ENCODE measurements at regions not wholly inside any gene's neighbourhood (a gene's known extent, or its start where the extent isn't known, plus 50 kb on each side); places are given as distances from the start of the nearest gene placed in this dataset.

DNA sequence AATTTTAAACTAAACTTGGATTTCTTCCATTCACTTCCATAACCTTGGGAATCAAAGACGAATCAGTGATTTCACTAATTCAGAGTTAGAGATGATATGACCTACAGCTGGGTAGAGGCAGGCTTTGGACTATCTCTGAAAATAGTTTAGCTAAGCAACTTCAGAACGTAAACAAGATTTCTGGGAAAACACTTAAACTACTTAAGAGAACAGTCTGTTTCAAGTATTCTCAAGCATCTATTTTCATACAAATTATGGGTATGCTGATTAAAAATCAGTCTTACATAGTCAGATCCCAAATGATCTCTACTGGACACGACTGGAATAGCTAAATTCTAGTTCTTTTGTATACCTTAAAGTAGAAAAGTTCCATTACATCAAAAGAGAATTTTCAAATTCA lies 179.9 kb downstream of the PLCE1 start:
- H3K9me3 ChIP-seq (ENCODE audit: control insufficient read depth in 5 of 5, low read length in 5 of 5): no peaks in the 10 kb centered on the region
- peaks cover 0 to 6% (median 2%) of the 10 kb centered on the region in 5 donors for H3K36me3 ChIP-seq (ENCODE audit: control insufficient read depth in 5 of 5, insufficient read depth in 5 of 5, low read length in 5 of 5)
- H3K9ac ChIP-seq (ENCODE audit: low read length in 5 of 5): no peak overlapping the region
- no peaks in the 10 kb centered on the region for H3K27me3 ChIP-seq (ENCODE audit: control insufficient read depth in 5 of 5, insufficient read depth in 4 of 5, low read length in 5 of 5)
- H3K4me1 ChIP-seq (ENCODE audit: control insufficient read depth in 5 of 5, insufficient read depth in 5 of 5, low read length in 5 of 5): no peaks in the 10 kb centered on the region
- no peak overlapping the region for H3K27ac ChIP-seq (ENCODE audit: low read depth, low read length)
- no peak overlapping the region for H3K4me3 ChIP-seq (ENCODE audit: low read depth in 1 of 5, low read length in 5 of 5)

- peaks cover 0 to 6% (median 2%) of the 10 kb centered on the region in 5 donors for H3K36me3 ChIP-seq (ENCODE audit: control insufficient read depth in 5 of 5, insufficient read depth in 5 of 5, low read length in 5 of 5)
- H3K9ac ChIP-seq (ENCODE audit: low read length in 5 of 5): no peak overlapping the region
- no peaks in the 10 kb centered on the region for H3K27me3 ChIP-seq (ENCODE audit: control insufficient read depth in 5 of 5, insufficient read depth in 4 of 5, low read length in 5 of 5)
- no peaks in the 10 kb centered on the region for H3K4me1 ChIP-seq (ENCODE audit: control insufficient read depth in 5 of 5, insufficient read depth in 5 of 5, low read length in 5 of 5)
- H3K4me3 ChIP-seq (ENCODE audit: low read depth in 1 of 5, low read length in 5 of 5): no peak overlapping the region
- no peaks in the 10 kb centered on the region for H3K9me3 ChIP-seq (ENCODE audit: control insufficient read depth in 5 of 5, low read length in 5 of 5)
- no peak overlapping the region for H3K27ac ChIP-seq (ENCODE audit: low read depth, low read length)
Measured at GRCh38 chr10:94174838-94175237, 181.1 kb downstream of the PLCE1 start.

GRCh38 chr10:94178475-94179253 lies 184.1 kb downstream of the NOC3L start:
- H3K27ac ChIP-seq (ENCODE audit: low read depth, low read length): no peak overlapping the region
- H3K9me3 ChIP-seq (ENCODE audit: control insufficient read depth in 5 of 5, low read length in 5 of 5): no peaks in the 10 kb centered on the region
- H3K9ac ChIP-seq (ENCODE audit: low read length in 5 of 5): no peak overlapping the region
- H3K36me3 ChIP-seq (ENCODE audit: control insufficient read depth in 5 of 5, insufficient read depth in 5 of 5, low read length in 5 of 5): no peaks in the 10 kb centered on the region
- H3K4me3 ChIP-seq (ENCODE audit: low read depth in 1 of 5, low read length in 5 of 5): no peak overlapping the region
- H3K27me3 ChIP-seq (ENCODE audit: control insufficient read depth in 5 of 5, insufficient read depth in 4 of 5, low read length in 5 of 5): no peaks in the 10 kb centered on the region
- H3K4me1 ChIP-seq (ENCODE audit: control insufficient read depth in 5 of 5, insufficient read depth in 5 of 5, low read length in 5 of 5): no peaks in the 10 kb centered on the region

GRCh38 chr10:94180576-94180975 lies 182.2 kb downstream of the NOC3L start:
- H3K9ac ChIP-seq (ENCODE audit: low read length in 5 of 5): no peak overlapping the region
- no peaks in the 10 kb centered on the region for H3K4me1 ChIP-seq (ENCODE audit: control insufficient read depth in 5 of 5, insufficient read depth in 5 of 5, low read length in 5 of 5)
- no peaks in the 10 kb centered on the region for H3K27me3 ChIP-seq (ENCODE audit: control insufficient read depth in 5 of 5, insufficient read depth in 4 of 5, low read length in 5 of 5)
- H3K27ac ChIP-seq (ENCODE audit: low read depth, low read length): no peak overlapping the region
- no peaks in the 10 kb centered on the region for H3K36me3 ChIP-seq (ENCODE audit: control insufficient read depth in 5 of 5, insufficient read depth in 5 of 5, low read length in 5 of 5)
- H3K9me3 ChIP-seq (ENCODE audit: control insufficient read depth in 5 of 5, low read length in 5 of 5): no peaks in the 10 kb centered on the region
- H3K4me3 ChIP-seq (ENCODE audit: low read depth in 1 of 5, low read length in 5 of 5): no peak overlapping the region

GRCh38 chr10:94183666-94184264 lies 179.0 kb downstream of the NOC3L start:
- H3K4me1 ChIP-seq (ENCODE audit: control insufficient read depth in 5 of 5, insufficient read depth in 5 of 5, low read length in 5 of 5): no peaks in the 10 kb centered on the region
- no peaks in the 10 kb centered on the region for H3K27me3 ChIP-seq (ENCODE audit: control insufficient read depth in 5 of 5, insufficient read depth in 4 of 5, low read length in 5 of 5)
- H3K27ac ChIP-seq (ENCODE audit: low read depth, low read length): no peak overlapping the region
- no peaks in the 10 kb centered on the region for H3K9me3 ChIP-seq (ENCODE audit: control insufficient read depth in 5 of 5, low read length in 5 of 5)
- H3K4me3 ChIP-seq (ENCODE audit: low read depth in 1 of 5, low read length in 5 of 5): no peak overlapping the region
- H3K36me3 ChIP-seq (ENCODE audit: control insufficient read depth in 5 of 5, insufficient read depth in 5 of 5, low read length in 5 of 5): no peaks in the 10 kb centered on the region
- H3K9ac ChIP-seq (ENCODE audit: low read length in 5 of 5): no peak overlapping the region

DNA sequence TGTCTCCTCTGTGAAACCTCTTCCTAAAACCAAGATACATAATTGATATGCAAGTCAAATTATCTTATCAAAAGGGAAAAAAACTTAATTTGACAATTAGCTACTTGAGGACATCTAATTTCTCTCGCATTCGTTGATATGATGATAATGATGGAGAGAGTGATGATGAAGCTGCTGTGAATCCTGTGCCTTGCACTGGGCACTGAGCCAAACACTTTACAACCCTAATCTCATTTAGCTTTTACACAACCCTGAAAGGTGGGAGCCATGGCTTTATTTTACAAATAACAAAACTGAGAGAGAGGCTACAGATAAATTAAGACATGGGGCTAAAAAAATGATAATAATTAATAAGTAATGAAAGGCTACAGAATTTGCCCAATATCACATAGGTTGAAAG lies 176.0 kb downstream of the NOC3L start:
- H3K4me1 ChIP-seq (ENCODE audit: control insufficient read depth in 5 of 5, insufficient read depth in 5 of 5, low read length in 5 of 5): no peaks in the 10 kb centered on the region
- H3K27ac ChIP-seq (ENCODE audit: low read depth, low read length): no peak overlapping the region
- H3K9ac ChIP-seq (ENCODE audit: low read length in 5 of 5): no peak overlapping the region
- no peaks in the 10 kb centered on the region for H3K36me3 ChIP-seq (ENCODE audit: control insufficient read depth in 5 of 5, insufficient read depth in 5 of 5, low read length in 5 of 5)
- H3K27me3 ChIP-seq (ENCODE audit: control insufficient read depth in 5 of 5, insufficient read depth in 4 of 5, low read length in 5 of 5): no peaks in the 10 kb centered on the region
- H3K4me3 ChIP-seq (ENCODE audit: low read depth in 1 of 5, low read length in 5 of 5): no peak overlapping the region
- no peaks in the 10 kb centered on the region for H3K9me3 ChIP-seq (ENCODE audit: control insufficient read depth in 5 of 5, low read length in 5 of 5)

- no peaks in the 10 kb centered on the region for H3K36me3 ChIP-seq (ENCODE audit: control insufficient read depth in 5 of 5, insufficient read depth in 5 of 5, low read length in 5 of 5)
- H3K9me3 ChIP-seq (ENCODE audit: control insufficient read depth in 5 of 5, low read length in 5 of 5): no peaks in the 10 kb centered on the region
- H3K4me1 ChIP-seq (ENCODE audit: control insufficient read depth in 5 of 5, insufficient read depth in 5 of 5, low read length in 5 of 5): peaks cover 0 to 15% (median 8%) of the 10 kb centered on the region in 5 donors
- no peak overlapping the region for H3K27ac ChIP-seq (ENCODE audit: low read depth, low read length)
- no peaks in the 10 kb centered on the region for H3K27me3 ChIP-seq (ENCODE audit: control insufficient read depth in 5 of 5, insufficient read depth in 4 of 5, low read length in 5 of 5)
- H3K4me3 ChIP-seq (ENCODE audit: low read depth in 1 of 5, low read length in 5 of 5): no peak overlapping the region
- no peak overlapping the region for H3K9ac ChIP-seq (ENCODE audit: low read length in 5 of 5)
Measured at GRCh38 chr10:94192333-94192732, 170.4 kb downstream of the NOC3L start.

DNA sequence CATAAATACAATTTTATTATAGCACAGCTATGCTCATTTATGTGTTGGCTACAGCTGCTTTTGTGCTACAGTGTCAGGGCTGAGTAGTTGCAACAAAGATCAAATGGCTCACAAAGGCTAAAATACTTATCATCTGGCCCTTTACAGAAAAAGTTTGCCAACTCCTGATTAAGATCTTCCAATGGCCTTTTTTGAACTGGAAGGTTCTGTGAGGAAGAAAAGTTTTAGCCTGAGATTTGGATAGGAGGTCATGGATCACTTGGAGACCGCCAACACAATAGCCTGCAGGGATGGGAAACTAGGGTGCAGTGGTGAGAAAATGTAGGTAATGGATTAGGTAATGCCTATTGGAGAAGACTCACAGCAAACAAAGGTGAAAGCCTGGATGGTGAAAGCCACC lies 169.8 kb downstream of the NOC3L start:
- Histone ChIP-seq H3K9me3 (ENCODE audit: control insufficient read depth in 5 of 5, low read length in 5 of 5) (no peaks in the 10 kb centered on the region), H3K27me3 (ENCODE audit: control insufficient read depth in 5 of 5, insufficient read depth in 4 of 5, low read length in 5 of 5) (no peaks in the 10 kb centered on the region), H3K9ac (ENCODE audit: low read length in 5 of 5) (no peak overlapping the region), H3K36me3 (ENCODE audit: control insufficient read depth in 5 of 5, insufficient read depth in 5 of 5, low read length in 5 of 5) (no peaks in the 10 kb centered on the region), H3K27ac (ENCODE audit: low read depth, low read length) (no peak overlapping the region), H3K4me3 (ENCODE audit: low read depth in 1 of 5, low read length in 5 of 5) (no peak overlapping the region), H3K4me1 (ENCODE audit: control insufficient read depth in 5 of 5, insufficient read depth in 5 of 5, low read length in 5 of 5) (peaks cover 0 to 15% (median 8%) of the 10 kb centered on the region in 5 donors)

DNA sequence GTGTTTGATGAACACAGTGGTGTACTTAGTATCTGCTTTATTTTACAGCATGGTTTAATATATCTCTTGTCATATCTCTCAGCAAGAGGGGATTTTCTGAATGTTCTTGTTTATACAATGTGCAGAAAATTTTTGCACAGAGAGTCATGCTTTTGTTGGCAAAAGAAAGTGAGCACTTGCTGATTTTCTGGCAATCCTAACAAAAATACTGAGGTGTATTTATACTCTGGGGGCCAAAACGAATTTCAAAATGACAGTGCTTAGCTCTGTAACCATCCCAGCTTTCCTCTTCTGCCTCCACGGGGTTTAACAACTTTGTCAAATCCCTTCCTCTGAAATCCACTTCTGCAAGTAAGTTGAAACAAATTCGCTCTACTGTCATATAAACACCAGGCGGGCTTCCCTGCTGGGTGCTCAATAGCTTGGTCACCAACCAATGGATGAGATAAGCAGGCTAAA lies 169.2 kb downstream of the NOC3L start:
- peaks cover 0 to 15% (median 8%) of the 10 kb centered on the region in 5 donors for H3K4me1 ChIP-seq (ENCODE audit: control insufficient read depth in 5 of 5, insufficient read depth in 5 of 5, low read length in 5 of 5)
- H3K9ac ChIP-seq (ENCODE audit: low read length in 5 of 5): no peak overlapping the region
- H3K27me3 ChIP-seq (ENCODE audit: control insufficient read depth in 5 of 5, insufficient read depth in 4 of 5, low read length in 5 of 5): no peaks in the 10 kb centered on the region
- no peak overlapping the region for H3K27ac ChIP-seq (ENCODE audit: low read depth, low read length)
- H3K36me3 ChIP-seq (ENCODE audit: control insufficient read depth in 5 of 5, insufficient read depth in 5 of 5, low read length in 5 of 5): no peaks in the 10 kb centered on the region
- no peak overlapping the region for H3K4me3 ChIP-seq (ENCODE audit: low read depth in 1 of 5, low read length in 5 of 5)
- H3K9me3 ChIP-seq (ENCODE audit: control insufficient read depth in 5 of 5, low read length in 5 of 5): no peaks in the 10 kb centered on the region

DNA sequence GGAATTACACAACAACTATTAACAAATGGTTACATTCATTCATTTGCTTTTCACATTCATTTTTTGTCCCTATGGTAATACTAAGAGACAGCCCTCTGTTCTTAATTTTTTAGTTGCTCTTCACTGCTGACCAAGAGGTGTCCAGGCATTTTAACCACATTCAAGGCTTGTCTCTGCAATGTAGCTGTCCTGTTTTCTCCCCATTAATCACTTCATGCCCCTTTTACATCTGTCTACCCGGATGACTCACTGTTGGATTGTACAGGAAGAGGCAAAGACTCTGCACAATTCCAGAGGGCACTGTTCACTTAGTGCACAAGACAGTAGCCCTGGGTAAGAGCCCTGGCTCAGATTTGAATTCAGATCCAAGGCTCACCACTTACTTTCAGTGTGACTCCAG lies 168.5 kb downstream of the NOC3L start:
- peaks cover 0 to 15% (median 8%) of the 10 kb centered on the region in 5 donors for H3K4me1 ChIP-seq (ENCODE audit: control insufficient read depth in 5 of 5, insufficient read depth in 5 of 5, low read length in 5 of 5)
- H3K9ac ChIP-seq (ENCODE audit: low read length in 5 of 5): no peak overlapping the region
- no peaks in the 10 kb centered on the region for H3K9me3 ChIP-seq (ENCODE audit: control insufficient read depth in 5 of 5, low read length in 5 of 5)
- no peaks in the 10 kb centered on the region for H3K36me3 ChIP-seq (ENCODE audit: control insufficient read depth in 5 of 5, insufficient read depth in 5 of 5, low read length in 5 of 5)
- no peak overlapping the region for H3K27ac ChIP-seq (ENCODE audit: low read depth, low read length)
- H3K27me3 ChIP-seq (ENCODE audit: control insufficient read depth in 5 of 5, insufficient read depth in 4 of 5, low read length in 5 of 5): no peaks in the 10 kb centered on the region
- H3K4me3 ChIP-seq (ENCODE audit: low read depth in 1 of 5, low read length in 5 of 5): no peak overlapping the region
